SW480 (cell line): ENCODE measurements at regions not wholly inside any gene's neighbourhood (a gene's known extent, or its start where the extent isn't known, plus 50 kb on each side); places are given as distances from the start of the nearest gene placed in this dataset.

Experiments used
- DNase-seq: peaks from one replicate; pipeline ENCODE4 v3.0.0-alpha.2; 2016; ENCODE audit warnings: low spot score

- DNase-seq, result no peak
Measured at GRCh38 chr10:78717200-78717599, 351.6 kb upstream of the ZMIZ1 start.

DNA sequence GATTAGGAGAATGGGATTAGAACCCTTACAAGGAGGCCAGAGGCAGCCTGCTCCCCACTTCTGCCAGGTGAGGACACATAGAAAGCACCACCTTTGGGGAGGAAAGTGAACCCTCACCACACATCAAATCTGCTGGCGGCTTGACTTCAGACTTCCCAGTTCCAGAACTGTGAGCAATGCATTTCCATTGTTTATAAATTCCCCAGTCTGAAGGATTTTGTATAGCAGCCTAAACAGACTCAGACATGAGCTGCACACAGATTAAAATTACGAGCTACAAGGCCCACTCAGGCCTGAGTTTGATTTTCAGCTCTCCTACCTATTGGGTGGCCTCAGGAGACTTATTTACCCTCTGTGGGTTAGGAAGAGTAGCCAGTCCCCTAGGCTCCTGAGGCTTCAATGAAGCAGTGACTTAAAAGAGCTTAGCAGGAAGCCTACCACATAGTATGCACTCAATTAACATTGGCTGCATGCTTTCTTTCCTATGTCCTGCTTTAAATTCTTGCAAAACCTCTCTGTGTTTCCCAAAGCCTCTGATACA lies 350.7 kb upstream of the ZMIZ1 start:
- no peak for DNase-seq

- DNase-seq, result no peak
Measured at GRCh38 chr10:78719276-78719675, 349.5 kb upstream of the ZMIZ1 start.

GRCh38 chr10:78720091-78720490 lies 348.7 kb upstream of the ZMIZ1 start:
- DNase-seq, result no peak

DNA sequence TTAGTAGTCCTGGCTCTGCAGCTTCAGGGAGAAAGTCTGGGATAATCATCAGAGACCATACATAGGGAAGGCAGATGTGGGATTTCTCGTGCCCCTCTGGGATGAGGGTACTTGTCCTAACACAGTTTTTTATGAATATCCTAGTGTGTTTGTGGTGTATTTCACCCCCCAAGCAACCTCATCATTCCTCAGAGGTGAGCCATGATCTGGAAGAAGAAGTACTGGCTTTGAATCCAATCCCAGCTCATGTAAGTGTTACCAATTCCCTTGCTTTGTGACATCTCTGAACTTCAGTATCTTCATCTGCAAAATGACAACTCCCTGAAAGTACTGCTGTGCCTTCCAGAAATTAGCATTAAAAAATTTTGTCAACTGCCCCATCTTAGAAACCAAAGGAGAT lies 347.5 kb upstream of the ZMIZ1 start:
- DNase-seq, result no peak

GRCh38 chr10:78724846-78725245 lies 343.9 kb upstream of the ZMIZ1 start:
- no peak for DNase-seq

- DNase-seq, result no peak
Measured at GRCh38 chr10:78726171-78726570, 342.6 kb upstream of the ZMIZ1 start.

DNA sequence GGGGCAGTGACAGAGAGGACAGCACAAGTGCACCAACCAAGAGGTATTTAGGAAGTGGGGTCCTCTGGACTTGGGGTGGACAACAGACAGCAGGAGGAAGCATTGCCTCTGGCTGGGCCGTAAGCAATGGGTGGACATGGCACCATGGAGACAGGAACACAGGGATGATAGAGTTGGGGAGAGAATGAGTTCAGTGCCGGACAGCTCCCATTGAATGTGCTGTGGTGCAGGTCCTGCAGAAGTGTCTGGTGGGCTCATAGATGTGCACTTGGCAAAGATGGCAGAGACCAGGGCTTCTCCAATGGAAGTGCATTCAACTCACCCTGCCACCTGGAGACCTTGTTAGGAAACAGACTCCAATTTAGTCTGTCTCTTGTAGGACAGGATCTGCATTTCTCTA lies 341.5 kb upstream of the ZMIZ1 start:
- DNase-seq, result no peak

GRCh38 chr10:78727728-78728127 lies 341.0 kb upstream of the ZMIZ1 start:
- DNase-seq, result no peak

- no peak for DNase-seq
Measured at GRCh38 chr10:78728176-78728575, 340.6 kb upstream of the ZMIZ1 start.

GRCh38 chr10:78729366-78729765 lies 339.4 kb upstream of the ZMIZ1 start:
- no peak for DNase-seq

DNA sequence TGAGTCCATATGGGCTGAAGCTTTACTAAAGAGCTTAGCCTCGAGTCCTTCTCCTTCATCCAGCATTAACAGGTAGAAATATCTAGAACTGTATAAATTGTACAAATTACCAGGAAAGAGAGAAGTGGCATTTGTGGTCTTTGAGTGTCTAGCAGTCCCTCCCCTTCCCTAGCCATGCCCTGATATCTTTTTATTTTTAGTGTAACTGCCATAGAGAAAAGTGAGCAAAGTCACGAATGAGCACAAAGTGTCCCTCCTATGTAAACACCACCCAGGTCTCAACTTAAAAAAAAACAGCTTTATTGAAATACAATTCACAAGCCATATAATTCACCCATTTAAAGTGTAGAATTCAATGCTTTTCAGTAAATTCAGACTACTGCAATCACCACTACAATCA lies 339.0 kb upstream of the ZMIZ1 start:
- no peak for DNase-seq

GRCh38 chr10:78730754-78731153 lies 338.0 kb upstream of the ZMIZ1 start:
- DNase-seq, result no peak

GRCh38 chr10:78731675-78732074 lies 337.1 kb upstream of the ZMIZ1 start:
- DNase-seq, result no peak

- DNase-seq, result no peak
Measured at GRCh38 chr10:78732381-78732780, 336.4 kb upstream of the ZMIZ1 start.

DNA sequence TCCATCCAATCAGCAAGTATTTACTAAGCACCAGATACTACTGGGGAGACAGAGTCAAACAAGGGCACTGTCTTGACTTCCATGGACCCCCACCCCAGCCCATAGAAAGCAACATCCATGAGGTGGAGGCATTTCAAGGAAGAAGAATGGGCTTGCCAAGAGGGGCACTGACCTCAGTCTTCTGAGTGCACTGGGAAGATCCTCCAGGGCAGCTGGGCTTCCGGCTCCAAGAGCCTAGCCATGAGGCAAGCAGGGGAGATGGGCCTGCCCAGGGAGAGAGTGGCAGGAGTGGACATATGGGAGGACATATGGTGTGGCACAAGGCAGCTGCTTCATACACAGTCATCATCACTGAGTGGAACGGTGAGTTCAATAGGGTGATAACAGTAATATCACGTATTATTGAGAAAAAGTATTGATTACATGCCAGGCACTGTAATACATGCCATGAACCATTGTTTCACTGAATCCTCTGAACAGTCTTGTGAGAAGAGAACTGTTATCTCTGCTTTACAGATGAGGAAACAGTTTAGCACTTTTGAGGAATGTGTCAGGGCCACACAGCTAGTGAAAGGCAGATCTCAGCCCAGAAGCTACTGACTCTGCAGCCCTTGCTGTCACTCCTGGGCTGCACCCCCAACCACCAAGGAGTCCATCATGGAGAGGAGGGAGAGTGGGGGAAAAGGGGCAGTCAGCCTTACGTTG lies 331.7 kb upstream of the ZMIZ1 start:
- no peak for DNase-seq

GRCh38 chr10:78737883-78738856 lies 330.6 kb upstream of the ZMIZ1 start:
- no peak for DNase-seq

DNA sequence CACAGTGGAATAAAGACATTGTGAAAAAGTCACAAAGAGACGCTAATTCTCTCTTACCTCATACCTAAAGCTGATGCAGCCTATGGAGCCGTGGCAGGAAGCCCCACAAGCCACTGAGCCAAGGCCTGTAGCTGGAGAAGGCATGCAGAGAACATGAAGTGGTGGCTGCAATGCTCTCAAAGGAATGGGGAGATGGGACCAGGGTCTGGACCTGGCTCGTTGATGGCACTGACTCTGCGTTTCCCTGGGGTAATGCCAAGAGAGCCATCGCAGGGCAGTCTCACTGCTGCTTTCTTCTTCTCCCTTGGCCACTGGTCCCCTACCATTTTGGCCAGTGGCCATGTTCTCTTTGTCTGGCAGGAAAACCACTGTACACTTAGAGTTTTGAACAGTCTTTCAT lies 329.9 kb upstream of the ZMIZ1 start:
- DNase-seq, result no peak

- no peak for DNase-seq
Measured at GRCh38 chr10:78739444-78740053, 329.2 kb upstream of the ZMIZ1 start.

DNA sequence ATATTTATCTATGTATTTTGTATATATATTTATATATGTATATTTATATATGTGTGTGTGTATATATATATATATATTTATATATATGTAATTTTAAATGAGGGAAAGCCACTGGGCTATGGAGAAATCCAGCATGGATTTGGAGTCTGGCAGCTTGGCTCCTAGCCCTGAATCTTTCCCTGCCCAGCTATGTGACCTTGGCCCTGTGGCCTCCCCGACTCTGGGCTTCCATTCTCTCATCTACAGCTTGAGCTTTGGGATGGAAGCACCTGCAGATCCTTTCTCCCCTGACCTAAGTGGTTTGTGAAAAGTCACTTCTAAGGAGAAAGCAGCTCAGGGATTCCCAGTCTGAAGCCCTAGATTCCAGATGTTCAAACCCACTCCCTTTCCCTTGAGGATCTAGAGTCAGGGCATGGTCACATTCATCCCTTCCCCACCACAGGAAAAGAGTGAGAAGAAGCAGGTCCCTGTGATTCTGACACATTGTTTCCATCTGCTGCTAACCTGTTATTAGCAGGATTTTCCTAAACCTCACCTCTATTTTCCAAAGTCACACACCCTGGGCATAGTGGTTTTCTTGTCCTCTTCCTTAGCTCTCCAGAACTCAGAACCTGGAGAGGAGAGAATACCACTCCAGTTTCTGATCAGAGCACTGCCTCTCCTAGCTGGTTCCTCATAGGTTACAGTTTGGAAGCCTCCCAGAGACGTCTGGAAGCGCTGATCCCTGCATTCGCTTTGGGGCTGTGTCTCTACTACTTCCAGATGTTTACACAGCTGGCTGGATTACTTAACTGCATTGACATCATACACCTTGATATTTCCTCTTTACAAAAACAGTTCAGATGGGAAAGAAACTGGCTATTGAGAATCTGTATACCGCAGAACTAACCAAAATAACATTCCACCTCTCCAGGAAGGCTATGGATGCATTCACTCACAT lies 327.5 kb upstream of the ZMIZ1 start:
- DNase-seq, result no peak

GRCh38 chr10:78742406-78742729 lies 326.4 kb upstream of the ZMIZ1 start:
- DNase-seq, result no peak
